ENCODE measurements at regions not wholly inside any gene's neighbourhood (a gene's known extent, or its start where the extent isn't known, plus 50 kb on each side); places are given as distances from the start of the nearest gene placed in this dataset.

GRCh38 chr6:68040312-68040778 lies 594.7 kb upstream of the ADGRB3 start:
- Histone ChIP-seq H3K4me2 (ENCODE audit: low read depth, low read length, poor library complexity, severe bottlenecking) (peak overlapping the region; percentile 60), H3K9me2 (replicated peaks; ENCODE audit: insufficient read depth, low read length) (no peaks in the 10 kb centered on the region), H3K27ac (ENCODE audit: low read length) (0 out of 2 replicates have a peak overlapping the region, but pooled peaks have one; percentile 21), H3K79me2 (ENCODE audit: low read length) (no peaks in the 10 kb centered on the region), H3K36me3 (ENCODE audit: insufficient read depth, low read length) (no peaks in the 10 kb centered on the region), H2AFZ (ENCODE audit: low read length) (peak overlapping the region; percentile 69), H3K27me3 (ENCODE audit: low read length) (no peaks in the 10 kb centered on the region), H3K9ac (ENCODE audit: low read length) (peak overlapping the region; percentile 46), H3K9me3 (ENCODE audit: low read length) (no peaks in the 10 kb centered on the region), H3K4me1 (ENCODE audit: low read length) (peaks cover 27% of the 10 kb centered on the region), H3K4me3 (ENCODE audit: low read length) (peak overlapping the region; percentile 50), H4K20me1 (ENCODE audit: insufficient read depth, low read depth, low read length) (no peaks in the 10 kb centered on the region)
- peak; percentile 39 for DNase-seq

GRCh38 chr6:68039641-68040311 lies 595.3 kb upstream of the ADGRB3 start:
- peak overlapping the region; percentile 69 for H2AFZ ChIP-seq (ENCODE audit: low read length)
- peak overlapping the region; percentile 46 for H3K9ac ChIP-seq (ENCODE audit: low read length)
- peak overlapping the region; percentile 60 for H3K4me2 ChIP-seq (ENCODE audit: low read depth, low read length, poor library complexity, severe bottlenecking)

DNA sequence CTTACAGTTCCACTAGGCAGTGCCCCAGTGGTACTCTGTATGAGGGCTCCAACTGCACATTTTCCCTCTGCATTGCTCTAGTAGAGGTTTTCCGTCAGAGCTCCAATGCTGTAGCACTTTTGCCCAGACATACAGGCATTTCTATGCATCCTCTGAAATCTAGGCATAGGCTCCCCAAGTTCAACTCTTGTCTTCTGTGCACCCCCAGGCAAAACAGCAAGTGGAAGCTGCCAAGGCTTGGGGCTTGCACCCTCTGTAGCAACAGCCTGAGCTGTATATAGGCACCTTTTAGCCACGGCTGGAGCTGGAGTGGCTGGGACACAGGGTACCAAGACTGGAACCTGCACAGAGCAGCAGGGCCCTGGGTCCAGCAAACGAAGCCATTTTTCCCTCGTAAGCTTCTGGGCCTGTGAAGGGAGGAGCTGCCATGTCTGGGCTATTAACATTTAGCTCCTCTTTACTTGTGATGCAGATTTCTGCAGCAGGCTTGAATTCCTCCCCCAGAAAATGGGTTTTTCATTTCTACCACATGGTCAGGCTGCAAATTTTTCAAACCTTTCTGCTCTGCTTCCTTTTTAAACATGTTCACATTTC lies 596.2 kb upstream of the ADGRB3 start:
- Histone ChIP-seq H3K9ac (ENCODE audit: low read length) (no peak overlapping the region), H3K27me3 (ENCODE audit: low read length) (no peaks in the 10 kb centered on the region), H3K27ac (ENCODE audit: low read length) (no peak overlapping the region), H2AFZ (ENCODE audit: low read length) (peak overlapping the region; percentile 69), H3K4me2 (ENCODE audit: low read depth, low read length, poor library complexity, severe bottlenecking) (no peak overlapping the region), H3K4me3 (ENCODE audit: low read length) (no peak overlapping the region), H3K79me2 (ENCODE audit: low read length) (no peaks in the 10 kb centered on the region), H3K4me1 (ENCODE audit: low read length) (peaks cover 16% of the 10 kb centered on the region), H4K20me1 (ENCODE audit: insufficient read depth, low read depth, low read length) (no peaks in the 10 kb centered on the region), H3K36me3 (ENCODE audit: insufficient read depth, low read length) (no peaks in the 10 kb centered on the region), H3K9me2 (replicated peaks; ENCODE audit: insufficient read depth, low read length) (no peaks in the 10 kb centered on the region), H3K9me3 (ENCODE audit: low read length) (no peaks in the 10 kb centered on the region)
- no peak for DNase-seq

More at GRCh38 chr6:68039641-68040311, 595.3 kb upstream of the ADGRB3 start:
- Histone ChIP-seq H3K4me1 (ENCODE audit: low read length) (peaks cover 22% of the 10 kb centered on the region), H3K4me3 (ENCODE audit: low read length) (peak overlapping the region; percentile 50; the same call in 1 of the 2 replicates), H3K79me2 (ENCODE audit: low read length) (no peaks in the 10 kb centered on the region), H3K36me3 (ENCODE audit: insufficient read depth, low read length) (no peaks in the 10 kb centered on the region), H3K27me3 (ENCODE audit: low read length) (no peaks in the 10 kb centered on the region), H3K27ac (ENCODE audit: low read length) (0 out of 2 replicates have a peak overlapping the region, but pooled peaks have one; percentile 21), H4K20me1 (ENCODE audit: insufficient read depth, low read depth, low read length) (no peaks in the 10 kb centered on the region), H3K9me3 (ENCODE audit: low read length) (no peaks in the 10 kb centered on the region), H3K9me2 (replicated peaks; ENCODE audit: insufficient read depth, low read length) (no peaks in the 10 kb centered on the region)
- DNase-seq, result peak; percentile 38

GRCh38 chr6:68032217-68032616 lies 602.9 kb upstream of the ADGRB3 start:
- 0 out of 2 replicates have a peak overlapping the region, but pooled peaks have one; percentile 48 for H2AFZ ChIP-seq (ENCODE audit: low read length)
- H3K79me2 ChIP-seq (ENCODE audit: low read length), result no peaks in the 10 kb centered on the region
- no peaks in the 10 kb centered on the region for H3K27me3 ChIP-seq (ENCODE audit: low read length)
- no peak for DNase-seq
- H4K20me1 ChIP-seq (ENCODE audit: insufficient read depth, low read depth, low read length), result no peaks in the 10 kb centered on the region
- no peaks in the 10 kb centered on the region for H3K36me3 ChIP-seq (ENCODE audit: insufficient read depth, low read length)
- no peak overlapping the region for H3K27ac ChIP-seq (ENCODE audit: low read length)
- peaks cover 7% of the 10 kb centered on the region; the same call in 1 of the 2 replicates for H3K4me1 ChIP-seq (ENCODE audit: low read length)
- no peaks in the 10 kb centered on the region for H3K9me2 ChIP-seq (replicated peaks; ENCODE audit: insufficient read depth, low read length)
- no peak overlapping the region for H3K4me2 ChIP-seq (ENCODE audit: low read depth, low read length, poor library complexity, severe bottlenecking)
- no peak overlapping the region for H3K4me3 ChIP-seq (ENCODE audit: low read length)
- no peak overlapping the region for H3K9ac ChIP-seq (ENCODE audit: low read length)
- no peaks in the 10 kb centered on the region for H3K9me3 ChIP-seq (ENCODE audit: low read length)

GRCh38 chr6:68031054-68031453 lies 604.0 kb upstream of the ADGRB3 start:
- no peaks in the 10 kb centered on the region for H3K79me2 ChIP-seq (ENCODE audit: low read length)
- H3K9me2 ChIP-seq (replicated peaks; ENCODE audit: insufficient read depth, low read length), result no peaks in the 10 kb centered on the region
- H3K4me2 ChIP-seq (ENCODE audit: low read depth, low read length, poor library complexity, severe bottlenecking), result no peak overlapping the region
- no peaks in the 10 kb centered on the region for H4K20me1 ChIP-seq (ENCODE audit: insufficient read depth, low read depth, low read length)
- DNase-seq, result no peak
- H2AFZ ChIP-seq (ENCODE audit: low read length), result 0 out of 2 replicates have a peak overlapping the region, but pooled peaks have one; percentile 21
- no peak overlapping the region for H3K27ac ChIP-seq (ENCODE audit: low read length)
- no peaks in the 10 kb centered on the region for H3K27me3 ChIP-seq (ENCODE audit: low read length)
- no peaks in the 10 kb centered on the region for H3K36me3 ChIP-seq (ENCODE audit: insufficient read depth, low read length)
- H3K4me1 ChIP-seq (ENCODE audit: low read length), result peaks cover 7% of the 10 kb centered on the region; the same call in 1 of the 2 replicates
- no peak overlapping the region for H3K4me3 ChIP-seq (ENCODE audit: low read length)
- no peak overlapping the region for H3K9ac ChIP-seq (ENCODE audit: low read length)
- no peaks in the 10 kb centered on the region for H3K9me3 ChIP-seq (ENCODE audit: low read length)

DNA sequence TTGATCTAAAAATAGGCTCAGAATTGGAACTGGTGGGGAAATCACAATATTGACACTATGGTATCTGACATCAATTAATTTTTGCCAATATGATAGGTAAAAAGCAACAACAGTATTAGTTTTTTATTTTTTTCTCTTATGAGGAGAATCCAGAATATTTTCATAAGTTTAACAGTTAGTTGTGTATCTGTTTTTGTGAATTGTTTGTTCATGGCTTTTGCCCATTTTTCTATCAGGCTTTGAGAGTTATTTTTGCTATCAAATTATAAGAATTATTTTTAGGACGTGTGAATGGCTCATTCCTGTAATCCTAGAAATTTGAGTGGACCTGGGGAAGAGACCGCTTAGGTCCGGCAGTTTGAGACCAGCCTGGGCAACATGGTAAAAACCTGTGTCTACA lies 608.6 kb upstream of the ADGRB3 start:
- no peaks in the 10 kb centered on the region for H3K27me3 ChIP-seq (ENCODE audit: low read length)
- H3K36me3 ChIP-seq (ENCODE audit: insufficient read depth, low read length), result no peaks in the 10 kb centered on the region
- H2AFZ ChIP-seq (ENCODE audit: low read length), result no peak overlapping the region
- H3K4me2 ChIP-seq (ENCODE audit: low read depth, low read length, poor library complexity, severe bottlenecking), result no peak overlapping the region
- no peak for DNase-seq
- peaks cover 7% of the 10 kb centered on the region; the same call in 1 of the 2 replicates for H3K4me1 ChIP-seq (ENCODE audit: low read length)
- no peaks in the 10 kb centered on the region for H3K9me3 ChIP-seq (ENCODE audit: low read length)
- H3K4me3 ChIP-seq (ENCODE audit: low read length), result no peak overlapping the region
- no peak overlapping the region for H3K27ac ChIP-seq (ENCODE audit: low read length)
- no peaks in the 10 kb centered on the region for H3K79me2 ChIP-seq (ENCODE audit: low read length)
- no peak overlapping the region for H3K9ac ChIP-seq (ENCODE audit: low read length)
- H4K20me1 ChIP-seq (ENCODE audit: insufficient read depth, low read depth, low read length), result no peaks in the 10 kb centered on the region
- no peaks in the 10 kb centered on the region for H3K9me2 ChIP-seq (replicated peaks; ENCODE audit: insufficient read depth, low read length)

DNA sequence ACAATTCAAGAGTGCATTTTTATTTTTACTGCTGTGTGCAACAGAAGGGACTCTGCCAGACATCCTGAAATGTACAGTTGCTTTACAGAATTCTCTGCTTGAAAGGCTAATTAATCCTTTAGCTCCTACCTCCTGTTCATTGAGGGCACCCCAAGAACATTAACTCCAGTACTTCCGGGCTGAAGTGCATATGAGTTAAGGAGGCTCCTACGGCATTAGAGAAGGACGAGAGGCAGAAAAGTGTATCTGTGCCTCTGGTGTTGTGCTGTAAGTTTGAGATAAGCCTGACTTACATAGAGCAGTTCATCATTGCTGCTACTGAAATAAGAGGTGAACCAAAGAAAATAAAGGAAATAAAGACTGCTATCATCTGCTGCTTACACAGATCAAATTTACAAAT lies 609.3 kb upstream of the ADGRB3 start:
- Histone ChIP-seq H4K20me1 (ENCODE audit: insufficient read depth, low read depth, low read length) (no peaks in the 10 kb centered on the region), H3K4me1 (ENCODE audit: low read length) (peaks cover 7% of the 10 kb centered on the region; the same call in 1 of the 2 replicates), H3K36me3 (ENCODE audit: insufficient read depth, low read length) (no peaks in the 10 kb centered on the region), H2AFZ (ENCODE audit: low read length) (no peak overlapping the region), H3K79me2 (ENCODE audit: low read length) (no peaks in the 10 kb centered on the region), H3K9me2 (replicated peaks; ENCODE audit: insufficient read depth, low read length) (no peaks in the 10 kb centered on the region), H3K4me2 (ENCODE audit: low read depth, low read length, poor library complexity, severe bottlenecking) (no peak overlapping the region), H3K9ac (ENCODE audit: low read length) (no peak overlapping the region), H3K27ac (ENCODE audit: low read length) (no peak overlapping the region), H3K9me3 (ENCODE audit: low read length) (no peaks in the 10 kb centered on the region), H3K4me3 (ENCODE audit: low read length) (no peak overlapping the region), H3K27me3 (ENCODE audit: low read length) (no peaks in the 10 kb centered on the region)
- DNase-seq, result no peak

DNA sequence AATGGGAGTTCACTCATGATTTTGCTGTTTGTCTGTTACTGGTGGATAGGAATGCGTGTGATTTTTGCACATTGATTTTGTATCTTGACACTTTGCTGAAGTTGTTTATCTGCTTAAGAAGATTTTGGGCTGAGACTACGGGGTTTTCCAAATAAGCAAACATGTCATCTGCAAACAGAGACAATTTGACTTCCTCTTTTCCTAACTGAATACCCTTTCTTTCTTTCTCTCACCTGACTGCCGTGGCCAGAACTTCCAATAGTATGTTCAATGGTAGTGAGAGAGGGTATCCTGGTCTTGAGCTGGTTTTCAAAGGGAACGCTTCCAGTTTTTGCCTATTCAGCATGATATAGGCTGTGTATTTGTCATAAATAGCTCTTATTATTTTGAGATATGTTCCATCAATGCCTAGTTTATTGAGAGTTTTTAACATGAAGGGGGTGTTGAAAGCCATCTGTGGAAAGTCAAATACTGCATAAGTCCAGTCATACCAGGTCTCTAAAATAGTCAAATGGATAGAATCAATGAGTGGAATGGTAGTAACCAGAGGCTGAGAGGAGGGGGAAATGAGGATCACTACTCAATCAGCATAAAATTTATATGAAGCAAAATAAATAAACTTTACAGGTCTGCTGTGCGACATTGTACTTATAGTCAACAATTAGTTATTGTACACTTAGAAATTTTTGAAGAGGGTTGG lies 610.4 kb upstream of the ADGRB3 start:
- Histone ChIP-seq H3K36me3 (ENCODE audit: insufficient read depth, low read length) (no peaks in the 10 kb centered on the region), H3K79me2 (ENCODE audit: low read length) (no peaks in the 10 kb centered on the region), H3K4me3 (ENCODE audit: low read length) (no peak overlapping the region), H3K4me2 (ENCODE audit: low read depth, low read length, poor library complexity, severe bottlenecking) (no peak overlapping the region), H4K20me1 (ENCODE audit: insufficient read depth, low read depth, low read length) (no peaks in the 10 kb centered on the region), H3K9me3 (ENCODE audit: low read length) (no peaks in the 10 kb centered on the region), H3K9ac (ENCODE audit: low read length) (no peak overlapping the region), H2AFZ (ENCODE audit: low read length) (no peak overlapping the region), H3K27me3 (ENCODE audit: low read length) (no peaks in the 10 kb centered on the region), H3K9me2 (replicated peaks; ENCODE audit: insufficient read depth, low read length) (no peaks in the 10 kb centered on the region), H3K27ac (ENCODE audit: low read length) (no peak overlapping the region), H3K4me1 (ENCODE audit: low read length) (peaks cover 7% of the 10 kb centered on the region; the same call in 1 of the 2 replicates)
- no peak for DNase-seq

Data from Karpas-422 (cell line).